ENCODE measurements at regions not wholly inside any gene's neighbourhood (a gene's known extent, or its start where the extent isn't known, plus 50 kb on each side); places are given as distances from the start of the nearest gene placed in this dataset.

GRCh38 chr10:22152403-22152802 is 65.4 kb downstream of the EBLN1 start:
- TF ChIP-seq ZNF274 (IDR thresholded peaks at IDR 0.05; ENCODE audit: borderline replicate concordance, low read depth, low read length) (no peak), HDAC2 (IDR thresholded peaks at IDR 0.05) (no peak), ATF1 (CRISPR knock-in tag; IDR thresholded peaks at IDR 0.05) (no peak), ATF1 (tag; IDR thresholded peaks at IDR 0.05) (no peak), NR2C2 (CRISPR knock-in tag; IDR thresholded peaks at IDR 0.05) (no peak), NR2C2 (tag; IDR thresholded peaks at IDR 0.05) (no peak), IFI16 (CRISPR knock-in tag; IDR thresholded peaks at IDR 0.05) (no peak)
